Pancreas (tissue), 10 donors: ENCODE measurements at regions not wholly inside any gene's neighbourhood (a gene's known extent, or its start where the extent isn't known, plus 50 kb on each side); places are given as distances from the start of the nearest gene placed in this dataset.

Experiments
- ATAC-seq, 4 donors: fragments of 200-7000 bp; cut with Tn5 transposase; one replicate each; pipeline versions ENCODE4 v1.8.0 to v1.9.1; 2020; ENCODE audit warnings: mild to moderate bottlenecking in 4 of 4, moderate library complexity in 4 of 4
- DNase-seq, 6 donors: peaks; one replicate each; pipeline ENCODE4 v3.0.0-alpha.2; 2020
- FAIRE-seq: peaks from 2 replicates; lab custom pipeline; 2012; peaks lifted over from hg19 to GRCh38; lab: Jason Lieb, UNC
- H3K27ac ChIP-seq, 4 donors: fragments of 200-600 bp; sonication (generic); 1 replicate in 3 of 4; 2 replicates in 1 of 4; pipeline versions ENCODE4 v1.5.0 to v1.8.0; 2020
- H3K27me3 ChIP-seq, 4 donors: fragments of 200-600 bp; one replicate each; pipeline ENCODE4 v1.8.0; 2021
- H3K36me3 ChIP-seq, 3 donors: fragments of 200-600 bp; sonication (generic) in 1 of 3; one replicate each; pipeline versions ENCODE4 v1.5.0 to v1.8.0; 2020 to 2021
- H3K4me1 ChIP-seq, 3 donors: fragments of 200-600 bp; one replicate each; pipeline ENCODE4 v1.8.0; 2021
- H3K4me3 ChIP-seq, 4 donors: fragments of 200-600 bp; sonication (generic) in 2 of 4; one replicate each; pipeline versions ENCODE4 v1.5.0 to v1.8.0; 2020 to 2021
- H3K9me3 ChIP-seq, 4 donors: fragments of 200-600 bp; one replicate each; pipeline ENCODE4 v1.8.0; 2021
- CTCF ChIP-seq, 4 donors: fragments of 200-600 bp; sonication (generic) in 3 of 4; IDR thresholded peaks; one replicate each; pipeline versions ENCODE4 v1.5.0 to v1.8.0; 2021; ENCODE audit warnings: antibody characterized with exemption in 4 of 4
- WGBS, 2 donors: extraction: QIAGEN DNeasy Blood & Tissue Kit; methylation state at CpG; one replicate each; pipeline ENCODE4 v1.1.7; 2013; 5-methylcytosine and 5-hydroxymethylcytosine counted together
- intact Hi-C, 3 donors: fragments of 100-400 bp; cut with DNase I; formaldehyde crosslinking; loops; one replicate each; pipeline versions ENCODE4 v1.11.1 to v1.14.2; 2022
- donor health status: healthy with polysubstance abuse.
- donor health status: DM: no; HTN: no; CAD: no; lungs with moderate emphysema.
- donor health status: DM: no; HTN: no; CAD: no.
- donor health status: control.
- donor health status: control.
- donor health status: Bipolar disorder and iron deficiency.
- donor health status: DM: yes; HTN: yes; CAD: no.
- donor health status: DM: no; HTN: no; CAD: no.
- donor health status: DM: no; HTN: no; CAD: no.
- donor health status: DM: yes; HTN: yes; CAD: no.

GRCh38 chr6:79305020-79305419 lies 70.5 kb upstream of the HMGN3 start:
- intact Hi-C loops = no loop called here

GRCh38 chr6:79302341-79302740 lies 67.9 kb upstream of the HMGN3 start:
- Histone ChIP-seq H3K9me3 (no peaks in the 10 kb centered on the region), H3K4me3 (no peak overlapping the region), H3K27ac (no peak overlapping the region), H3K27me3 (no peaks in the 10 kb centered on the region), H3K36me3 (no peaks in the 10 kb centered on the region), H3K4me1 (no peaks in the 10 kb centered on the region)
- DNase-seq = no peak
- intact Hi-C loops = no loop called here
- WGBS, 2 donors = 68 to 74% methylated on average over 4 of the region's 4 CpGs
- no peak for TF ChIP-seq CTCF (IDR thresholded peaks at IDR 0.05)
- FAIRE-seq = no peak
- ATAC-seq = peak in 2 of 4 donors; percentile 43 to 73

More at GRCh38 chr6:79305020-79305419, 70.5 kb upstream of the HMGN3 start:
- no peak for DNase-seq
- TF ChIP-seq CTCF (IDR thresholded peaks at IDR 0.05) = no peak
- H3K4me1 ChIP-seq = no peaks in the 10 kb centered on the region
- ATAC-seq = no peak
- no peaks in the 10 kb centered on the region for H3K36me3 ChIP-seq
- no peaks in the 10 kb centered on the region for H3K27me3 ChIP-seq
- no peaks in the 10 kb centered on the region for H3K9me3 ChIP-seq
- 70 to 79% methylated on average over 2 of the region's 2 CpGs for WGBS, 2 donors
- H3K4me3 ChIP-seq = no peak overlapping the region
- FAIRE-seq = no peak
- no peak overlapping the region for H3K27ac ChIP-seq

GRCh38 chr6:79301290-79301689 lies 66.8 kb upstream of the HMGN3 start:
- FAIRE-seq (no peak), ATAC-seq (no peak), DNase-seq (no peak)
- no peak overlapping the region for H3K4me3 ChIP-seq
- intact Hi-C loops = no loop called here
- no peaks in the 10 kb centered on the region for H3K4me1 ChIP-seq
- H3K27me3 ChIP-seq = no peaks in the 10 kb centered on the region
- H3K36me3 ChIP-seq = no peaks in the 10 kb centered on the region
- H3K9me3 ChIP-seq = no peaks in the 10 kb centered on the region
- no peak overlapping the region for H3K27ac ChIP-seq
- TF ChIP-seq CTCF (IDR thresholded peaks at IDR 0.05) = no peak

GRCh38 chr6:79296211-79296610 lies 61.7 kb upstream of the HMGN3 start:
- Histone ChIP-seq H3K27ac (no peak overlapping the region), H3K4me3 (no peak overlapping the region), H3K27me3 (no peaks in the 10 kb centered on the region), H3K9me3 (no peaks in the 10 kb centered on the region), H3K4me1 (no peaks in the 10 kb centered on the region), H3K36me3 (no peaks in the 10 kb centered on the region)
- FAIRE-seq = no peak
- 78 to 90% methylated on average over 1 of the region's 1 CpG for WGBS, 2 donors
- no peak for ATAC-seq
- intact Hi-C loops = no loop called here
- DNase-seq = no peak
- no peak for TF ChIP-seq CTCF (IDR thresholded peaks at IDR 0.05)
